Activated CD4-positive, alpha-beta T cell treated with anti-CD3 and anti-CD28 coated beads for 48 hours (primary cell): ENCODE measurements at regions not wholly inside any gene's neighbourhood (a gene's known extent, or its start where the extent isn't known, plus 50 kb on each side); places are given as distances from the start of the nearest gene placed in this dataset.

ENCODE experiments used
- DNase-seq: peaks from one replicate; pipeline ENCODE4 v3.0.0-alpha.2; 2020

DNA sequence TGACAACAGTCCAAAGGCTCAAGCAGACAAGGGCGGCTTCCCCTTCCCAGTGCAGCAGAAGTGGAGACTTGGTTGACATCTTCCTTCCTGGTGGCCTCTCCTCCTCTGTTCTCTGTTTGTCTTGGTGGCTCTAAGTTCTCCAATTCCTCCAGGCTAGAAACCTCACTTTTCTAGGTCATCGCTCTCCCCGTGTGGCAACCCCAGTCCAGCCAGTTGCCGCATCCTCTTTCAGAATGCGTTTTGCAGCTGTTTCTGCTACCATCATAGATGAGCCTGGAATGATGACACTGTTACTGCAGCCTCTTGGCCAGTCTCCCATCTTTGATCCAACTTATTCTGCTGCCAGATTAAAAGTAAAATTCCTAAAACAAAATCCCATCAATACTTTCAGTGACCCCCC is 201.5 kb downstream of the TRIM29 start:
- DNase-seq: no peak

DNA sequence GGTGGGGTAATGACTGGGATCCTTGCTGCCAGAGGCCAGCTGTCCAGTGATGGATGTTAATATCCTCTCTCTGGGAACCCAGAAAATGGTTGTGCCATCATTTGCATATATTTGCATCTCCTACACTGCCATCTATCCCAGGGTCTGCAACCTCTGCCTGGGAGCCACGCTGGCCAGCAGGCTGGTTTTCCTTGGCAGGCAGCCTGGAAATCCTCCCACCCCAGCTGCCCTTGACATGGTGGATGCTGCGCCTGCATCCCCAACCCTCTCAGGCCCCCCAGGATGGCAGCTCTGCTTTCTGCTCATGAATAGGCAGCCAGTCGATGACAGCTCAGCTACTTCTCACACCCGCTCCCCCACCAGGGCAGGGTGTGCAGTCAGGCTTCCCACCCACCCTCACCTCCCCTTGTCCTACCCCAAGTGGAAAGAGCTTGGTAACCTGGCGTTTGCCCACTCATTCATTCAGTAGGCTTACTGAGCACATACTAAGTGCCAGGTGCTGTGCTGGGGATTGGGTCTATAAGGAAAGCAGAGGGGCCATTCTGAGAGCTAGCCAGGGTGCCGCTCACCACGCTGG is 202.5 kb downstream of the TRIM29 start:
- no peak for DNase-seq

DNA sequence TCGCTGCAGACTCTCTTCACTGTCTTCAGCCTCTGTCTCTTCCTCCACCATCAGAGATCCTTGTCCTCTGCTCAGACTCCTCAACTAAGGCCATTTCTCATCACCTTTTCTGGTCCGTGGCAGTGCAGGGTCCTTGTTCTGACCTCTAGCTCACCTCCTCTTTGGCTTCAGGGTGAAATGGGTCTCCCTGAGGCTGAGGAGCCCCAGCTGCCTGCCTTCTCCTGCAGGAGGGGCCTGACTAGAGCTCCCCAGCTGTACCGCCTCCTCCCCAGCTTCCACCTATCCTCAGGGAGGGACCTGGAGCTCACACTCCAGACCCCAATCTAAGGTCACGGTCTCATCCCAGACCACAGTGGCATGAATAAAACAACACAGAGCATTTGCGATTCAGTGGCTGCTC is 203.0 kb downstream of the TRIM29 start:
- no peak for DNase-seq

DNA sequence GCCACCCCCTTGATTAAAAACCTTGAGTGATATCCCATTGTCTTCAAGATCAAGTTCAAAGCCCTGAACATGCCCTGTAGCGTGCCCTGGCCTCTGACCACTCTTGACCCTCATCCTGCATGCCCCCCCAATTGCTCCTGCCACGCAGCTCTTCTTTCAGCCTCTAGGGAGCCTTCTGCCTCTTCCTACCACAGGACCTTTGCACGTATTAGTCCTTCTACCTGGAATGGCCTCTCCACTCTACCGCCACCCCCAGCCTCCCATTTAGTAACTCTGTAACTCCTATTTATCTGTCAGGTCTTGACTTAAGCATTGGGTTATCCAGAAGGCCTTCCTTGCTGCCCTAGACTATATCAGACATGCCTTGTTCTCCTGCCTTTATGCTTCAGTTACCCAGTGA is 203.6 kb downstream of the TRIM29 start:
- no peak for DNase-seq

DNA sequence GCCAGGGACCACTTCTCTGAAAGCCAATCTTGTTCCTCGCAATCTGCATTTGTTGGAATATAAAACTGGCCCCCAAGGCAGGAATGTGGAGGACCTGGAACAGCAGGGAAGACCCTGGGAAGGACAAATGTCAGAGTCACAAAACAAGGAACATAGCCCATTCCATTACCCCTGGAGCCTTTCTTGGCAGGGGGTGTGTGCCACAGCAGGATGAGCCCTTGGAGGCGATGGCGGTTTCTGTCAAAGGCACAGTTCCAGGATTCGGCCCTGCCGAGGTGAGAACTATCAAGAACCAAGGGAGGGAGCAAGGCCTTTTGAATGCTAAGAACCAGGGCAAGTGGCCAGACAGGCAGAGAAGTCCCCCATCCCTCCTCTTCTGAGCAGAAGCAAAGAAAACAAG is 204.3 kb downstream of the TRIM29 start:
- no peak for DNase-seq

DNA sequence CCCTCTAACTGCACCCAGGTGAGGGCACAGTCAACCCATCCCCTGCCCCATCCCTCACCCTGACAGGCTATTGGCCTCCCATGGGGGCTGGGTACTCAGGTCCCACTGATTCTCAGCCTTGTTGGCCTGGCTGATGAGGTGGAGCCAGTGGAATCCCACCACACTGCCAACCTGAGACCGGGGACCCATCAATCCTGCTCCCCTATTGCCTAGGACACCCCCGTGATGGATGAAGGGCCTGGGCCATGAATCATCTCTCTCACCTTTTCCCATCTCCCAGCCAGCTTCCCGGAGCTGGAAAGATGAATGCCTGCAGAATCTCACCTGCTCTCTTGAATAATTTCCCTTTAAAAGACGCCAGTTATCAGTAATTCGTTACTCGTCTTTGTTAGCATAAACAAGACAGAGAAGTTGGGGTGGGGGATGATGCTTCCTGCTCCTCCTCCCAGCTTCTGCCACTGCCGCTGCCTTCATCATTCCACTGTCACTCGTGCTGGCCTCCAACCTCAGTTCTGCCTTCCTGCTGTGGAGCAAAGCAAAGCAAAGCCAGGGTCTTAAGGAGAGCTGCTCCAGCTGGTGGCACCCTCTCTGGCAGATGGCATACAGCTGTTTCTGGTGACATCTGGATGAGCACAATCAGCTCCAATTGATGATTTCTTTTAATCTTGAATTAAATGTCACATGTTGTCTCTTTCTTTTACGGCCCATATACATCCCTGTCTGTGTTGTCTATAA is 204.0 kb upstream of the NECTIN1 start:
- DNase-seq: no peak

DNA sequence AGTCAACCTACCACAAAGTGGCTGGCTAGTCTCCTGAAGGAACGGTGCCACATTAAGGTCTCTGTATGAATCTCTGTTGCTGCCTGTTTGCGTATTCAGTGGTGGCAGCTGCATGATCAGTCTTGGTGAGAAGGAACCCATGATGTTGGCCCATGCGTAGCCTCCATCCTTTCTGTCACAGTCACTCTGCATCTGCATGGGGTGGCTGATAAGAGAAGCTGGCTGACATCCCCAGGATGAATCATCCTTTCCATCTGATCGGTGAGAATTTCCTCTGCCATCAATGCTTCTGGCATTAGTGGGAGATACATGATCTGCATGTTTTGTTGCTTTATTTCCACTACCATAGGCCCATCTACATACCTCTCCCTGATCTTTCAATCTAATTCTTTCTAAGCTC is 199.0 kb upstream of the NECTIN1 start:
- DNase-seq: no peak

DNA sequence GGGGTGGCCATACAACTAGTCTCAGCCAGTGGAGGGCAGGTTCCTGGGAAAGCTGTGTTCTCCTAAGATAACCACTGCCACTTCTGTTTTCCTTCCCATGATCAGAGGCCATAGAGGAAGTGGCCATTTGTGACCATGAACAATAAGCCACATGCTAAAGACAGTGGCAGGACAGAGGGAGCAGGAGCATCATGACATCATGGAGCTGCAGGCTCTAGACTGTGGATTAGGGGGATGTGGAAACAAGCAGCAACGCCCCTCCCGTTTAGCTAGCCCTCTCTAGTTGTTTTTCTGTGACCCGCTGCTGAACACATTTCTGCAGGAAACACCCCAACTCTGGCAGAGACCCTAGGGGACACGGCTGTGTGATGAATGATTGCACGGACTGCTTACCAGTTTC is 195.0 kb upstream of the NECTIN1 start:
- DNase-seq: no peak

DNA sequence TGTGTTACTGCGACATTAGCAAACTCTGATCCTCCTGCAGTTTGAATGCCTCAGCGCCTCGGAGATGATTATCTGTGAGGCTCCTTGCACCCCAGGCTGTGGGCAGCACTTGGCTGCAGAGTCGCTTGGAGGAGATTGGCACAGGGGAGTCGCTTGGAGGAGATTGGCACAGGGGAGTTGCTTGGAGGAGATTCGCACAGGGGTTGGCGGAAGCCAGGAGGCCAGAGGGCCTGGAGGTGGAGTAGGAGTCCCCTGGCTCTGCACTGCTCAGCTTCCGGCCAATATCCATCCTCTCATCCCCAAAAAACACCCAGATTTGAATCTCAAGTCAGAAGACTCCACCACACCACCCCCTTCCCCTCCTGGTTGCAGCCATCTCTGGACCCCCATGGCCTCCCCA is 192.6 kb upstream of the NECTIN1 start:
- DNase-seq: no peak

DNA sequence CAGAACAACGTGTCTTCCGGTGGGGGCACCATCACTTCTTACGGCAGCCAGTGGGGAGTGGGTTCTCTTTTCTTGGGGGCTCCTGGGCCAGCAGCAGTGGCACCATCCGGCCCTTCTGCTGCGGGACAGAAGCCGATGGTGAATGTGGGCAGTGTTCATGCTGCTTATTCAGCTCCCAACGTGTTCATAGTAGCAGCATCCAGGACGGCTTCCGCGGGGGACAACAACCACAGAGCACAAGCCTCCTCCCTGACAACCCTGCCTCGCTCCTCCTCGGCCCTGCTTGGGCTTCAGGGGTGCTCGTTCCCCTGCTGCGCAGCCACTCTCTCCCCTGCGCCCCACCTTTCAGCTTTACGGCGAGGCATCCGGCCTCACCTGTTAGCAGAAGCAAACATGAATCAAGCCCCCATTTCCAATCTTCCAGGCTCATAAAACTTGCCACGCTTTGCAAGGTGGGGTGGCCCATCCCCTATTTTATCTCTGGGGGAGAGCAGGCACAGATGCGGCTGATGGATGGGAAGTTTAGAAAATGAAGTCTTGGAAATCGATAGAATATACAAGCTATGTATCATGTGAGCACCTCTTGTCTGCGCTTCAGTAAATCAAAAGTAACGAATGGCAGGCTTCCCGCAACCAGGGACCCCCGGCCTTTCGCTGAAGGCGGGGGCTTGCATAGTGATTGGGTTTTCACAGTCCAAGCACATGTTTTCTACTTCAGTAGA is 191.8 kb upstream of the NECTIN1 start:
- DNase-seq: no peak

DNA sequence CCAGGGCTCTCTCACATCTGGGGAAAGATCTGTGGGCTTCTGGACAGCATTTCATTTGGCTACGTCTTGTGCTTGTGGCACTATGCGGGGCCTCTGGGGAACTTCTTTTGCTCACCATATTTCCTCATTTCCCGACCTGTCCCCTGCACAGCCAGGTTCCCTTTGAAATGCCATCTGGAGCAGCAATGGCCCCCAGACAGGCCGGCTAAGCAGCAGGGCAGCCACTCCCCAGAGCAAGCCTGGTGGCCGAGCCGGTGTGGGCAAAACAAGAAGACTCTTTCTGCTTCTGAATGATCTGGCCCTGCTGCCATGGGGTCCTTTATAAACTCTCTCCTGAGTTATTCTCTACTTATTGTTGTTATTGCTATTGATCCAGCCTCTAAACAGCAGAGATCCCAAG is 190.7 kb upstream of the NECTIN1 start:
- no peak for DNase-seq

DNA sequence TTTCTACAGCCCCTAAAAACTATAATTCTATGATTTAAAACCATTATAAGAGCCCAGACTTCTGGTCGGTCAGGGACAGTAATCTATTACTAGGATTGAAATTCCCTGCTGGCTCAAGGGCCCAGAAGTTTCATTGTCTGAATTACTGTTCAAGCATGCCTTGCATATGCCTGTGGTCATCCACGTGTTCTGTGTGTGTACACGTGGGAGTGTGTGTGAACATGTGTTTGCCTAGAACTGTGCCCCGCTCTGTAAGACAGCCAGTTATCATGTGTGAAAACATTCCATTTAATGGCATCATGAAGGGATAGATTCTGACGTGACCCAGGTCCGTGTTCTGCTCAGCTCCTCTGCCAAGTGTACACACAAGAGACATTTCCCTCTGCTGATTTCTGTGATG is 189.3 kb upstream of the NECTIN1 start:
- no peak for DNase-seq

DNA sequence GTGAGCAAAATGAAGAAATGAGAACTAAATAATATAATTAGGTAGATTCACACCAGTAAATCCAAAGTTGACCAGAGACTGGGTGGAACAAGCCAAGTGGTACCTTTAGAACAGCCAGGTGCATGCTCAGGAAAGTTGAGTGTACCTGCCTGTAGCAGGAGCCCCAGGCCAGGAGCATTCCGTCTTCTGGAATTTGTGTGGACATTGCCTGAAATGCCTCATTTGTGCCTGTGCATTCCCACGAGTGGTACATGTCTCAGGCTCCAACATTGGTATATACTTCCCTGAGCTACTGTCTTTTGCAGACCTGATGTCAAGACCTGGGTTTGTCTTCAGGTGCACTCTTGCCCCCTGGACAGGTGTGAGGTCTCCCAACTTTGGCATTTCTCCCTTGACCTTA is 187.6 kb upstream of the NECTIN1 start:
- DNase-seq: no peak

DNA sequence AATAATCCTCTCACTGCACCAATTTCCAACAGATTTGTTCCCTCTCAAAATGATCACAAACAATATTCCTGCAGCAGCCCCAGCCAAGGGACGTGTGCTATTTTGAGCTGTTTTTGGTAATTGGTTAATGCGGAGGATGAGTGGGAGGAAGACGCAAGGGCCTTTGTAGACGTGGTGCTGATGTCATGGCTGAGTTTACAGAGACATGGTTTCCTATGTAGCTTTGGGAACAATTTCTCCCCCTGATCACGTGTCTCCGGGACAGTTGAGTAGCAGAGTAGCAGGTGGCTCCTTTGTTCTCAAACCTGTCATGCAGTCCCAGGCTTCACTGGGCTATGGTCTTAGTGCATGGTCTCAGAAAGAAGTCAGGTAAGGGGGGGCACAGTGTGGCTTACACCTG is 183.2 kb upstream of the NECTIN1 start:
- no peak for DNase-seq

DNA sequence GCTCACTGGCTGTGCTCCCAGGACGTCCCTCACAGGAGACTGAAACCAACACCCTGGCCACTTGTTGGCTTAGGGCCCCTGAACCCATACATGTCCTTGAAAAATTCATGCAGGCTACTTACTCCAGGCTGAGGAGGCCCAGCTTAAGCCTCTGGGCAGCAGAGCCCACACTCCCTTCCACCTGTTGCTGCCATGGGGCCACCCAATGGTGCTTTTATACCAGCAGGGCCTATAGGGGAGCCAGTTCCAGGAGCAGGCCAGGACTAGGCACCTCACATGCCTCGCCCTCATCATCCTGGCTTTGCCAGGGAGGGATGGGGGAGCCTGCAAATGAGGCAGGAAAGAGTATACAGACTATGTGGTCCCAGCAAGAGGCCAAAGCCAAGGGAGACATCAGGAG is 181.7 kb upstream of the NECTIN1 start:
- DNase-seq: no peak

DNA sequence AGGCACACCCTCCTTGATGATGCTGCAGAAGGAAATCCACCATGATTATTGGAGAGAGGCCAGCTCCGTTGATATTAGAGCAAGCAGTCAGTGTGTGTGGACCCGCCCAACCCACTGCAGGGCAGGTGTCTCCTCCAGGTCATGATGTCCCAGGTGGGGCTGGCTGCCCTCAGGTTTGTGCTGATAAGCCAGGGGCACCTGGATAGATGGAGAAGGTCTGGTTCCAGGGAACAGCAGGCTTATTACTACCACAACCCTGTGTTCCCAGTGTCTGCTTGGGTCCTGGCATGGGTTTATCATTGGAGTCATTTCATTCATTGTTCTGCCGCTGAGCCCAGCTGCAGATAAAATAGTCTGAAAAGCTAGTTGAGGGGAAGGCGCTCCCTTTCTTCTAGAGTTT is 181.1 kb upstream of the NECTIN1 start:
- no peak for DNase-seq

DNA sequence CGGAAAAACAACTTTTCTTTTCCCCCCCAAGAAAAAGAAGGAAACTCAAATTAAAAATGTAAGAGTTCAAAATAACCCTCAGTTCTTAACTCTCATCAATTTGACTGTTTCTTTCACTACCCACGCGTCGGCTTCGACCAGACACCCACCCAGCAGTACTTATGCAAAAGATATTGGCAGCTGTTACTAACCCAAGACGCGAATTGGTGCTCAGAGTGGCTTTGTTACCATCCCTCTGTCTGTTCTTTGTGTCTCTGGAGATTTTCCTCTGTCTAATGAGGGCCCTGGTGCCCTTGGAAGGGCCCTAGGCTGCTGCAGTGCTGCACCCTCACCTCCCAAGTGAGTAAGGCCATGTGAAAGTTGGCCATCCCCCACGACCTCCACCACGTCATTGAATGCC is 180.5 kb upstream of the NECTIN1 start:
- DNase-seq: no peak

DNA sequence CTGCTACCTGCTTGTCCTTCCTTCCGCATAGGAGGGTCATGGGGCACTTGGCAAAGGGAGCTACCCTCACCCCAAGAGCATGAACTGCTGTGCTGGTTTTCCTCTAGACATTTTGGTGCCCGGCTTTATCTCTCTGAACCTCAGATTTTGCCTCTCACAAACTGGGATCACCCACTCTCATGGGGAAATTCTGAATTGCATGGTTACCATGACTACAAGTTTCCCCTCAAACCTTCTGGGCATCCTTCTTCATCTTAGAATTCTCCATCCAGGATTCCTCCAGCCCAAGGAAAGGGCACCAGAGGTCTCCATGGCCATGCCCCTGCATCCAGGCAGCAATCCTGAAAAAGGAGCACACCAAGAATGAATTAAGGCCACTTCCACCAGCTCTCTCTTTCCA is 180.1 kb upstream of the NECTIN1 start:
- DNase-seq: no peak

DNA sequence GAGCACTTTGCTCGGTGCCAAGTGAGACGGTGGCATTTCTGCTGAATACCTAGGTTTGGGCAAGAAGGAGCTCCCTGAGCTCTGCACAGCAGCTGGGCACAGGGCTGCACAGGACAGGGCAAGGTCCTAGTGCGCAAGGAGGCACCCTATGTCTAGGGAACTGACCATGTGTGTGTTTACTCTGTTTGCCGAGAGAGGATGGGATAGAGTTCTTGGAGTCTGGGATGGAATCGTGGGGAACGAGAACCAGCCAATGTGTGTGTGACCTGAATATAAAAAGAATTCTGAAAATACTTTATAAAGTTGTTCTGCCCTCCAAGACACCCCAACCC is 179.5 kb upstream of the NECTIN1 start:
- DNase-seq: no peak

DNA sequence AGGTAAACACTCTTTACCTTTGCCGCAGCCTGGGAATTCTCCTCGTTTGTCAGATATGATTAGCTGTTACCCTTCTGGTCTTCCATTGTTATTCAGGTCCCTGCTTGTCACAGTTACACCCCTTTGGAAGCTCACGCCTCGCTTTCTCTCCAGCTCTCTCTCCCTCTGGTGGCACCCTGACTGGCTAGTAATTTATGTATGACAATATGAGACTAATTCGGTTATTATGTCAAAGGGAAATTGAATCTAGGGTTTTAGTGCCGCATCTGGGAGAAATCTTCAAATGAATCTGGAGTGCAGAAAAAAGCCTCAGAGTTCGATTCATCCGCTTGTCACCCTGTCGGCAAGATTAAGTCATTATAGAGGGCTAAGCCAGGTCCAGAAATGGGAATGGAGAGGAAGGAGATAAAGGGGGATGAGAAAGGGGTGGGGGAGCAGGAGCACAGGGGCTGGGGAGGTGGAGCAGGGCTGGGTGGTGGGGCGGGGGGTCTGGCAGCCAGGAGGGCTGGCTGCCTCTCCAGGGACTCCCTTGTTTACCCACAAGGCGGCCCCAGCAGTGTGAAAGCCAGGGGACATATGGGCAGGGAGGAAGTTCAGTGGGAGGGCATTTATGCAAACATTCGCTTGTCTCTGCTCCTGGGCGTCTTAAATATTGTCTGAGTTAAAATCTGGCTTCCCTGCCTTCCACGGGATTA is 179.0 kb upstream of the NECTIN1 start:
- no peak for DNase-seq

DNA sequence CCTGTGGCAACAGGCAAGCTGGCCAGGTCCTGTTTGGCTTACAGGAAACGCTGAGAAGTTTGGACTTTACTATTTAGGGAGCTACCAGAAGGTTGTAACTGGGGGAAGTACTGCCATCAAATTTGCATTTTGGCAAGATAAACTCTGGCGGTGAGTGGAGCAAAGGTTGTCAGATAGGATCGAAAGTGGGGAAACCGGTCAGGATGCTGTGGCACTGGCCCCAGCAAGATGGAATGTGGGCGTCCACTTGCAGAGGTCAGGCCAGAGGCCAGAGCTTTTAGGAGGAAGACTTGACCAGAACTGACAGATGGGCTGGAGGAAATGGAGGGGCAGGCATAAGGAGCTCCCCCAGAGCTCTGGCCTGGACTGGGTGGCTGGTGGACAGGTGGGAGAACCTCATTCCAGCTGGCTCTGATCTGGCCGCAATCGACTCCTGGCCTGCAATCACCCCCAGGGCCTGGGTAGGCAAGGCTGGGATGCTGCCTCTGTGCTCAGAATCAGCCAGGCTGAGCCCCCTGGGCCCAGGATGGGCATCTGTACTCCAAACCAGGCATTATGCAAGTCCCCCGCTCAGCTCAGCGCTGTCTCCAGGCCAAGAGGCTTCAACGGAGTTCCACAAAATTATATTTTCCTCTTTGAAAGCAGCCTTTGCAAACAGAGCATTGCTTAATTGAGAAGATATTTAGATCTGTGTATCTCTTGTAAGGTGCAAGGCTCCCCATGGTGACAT is 178.3 kb upstream of the NECTIN1 start:
- no peak for DNase-seq

DNA sequence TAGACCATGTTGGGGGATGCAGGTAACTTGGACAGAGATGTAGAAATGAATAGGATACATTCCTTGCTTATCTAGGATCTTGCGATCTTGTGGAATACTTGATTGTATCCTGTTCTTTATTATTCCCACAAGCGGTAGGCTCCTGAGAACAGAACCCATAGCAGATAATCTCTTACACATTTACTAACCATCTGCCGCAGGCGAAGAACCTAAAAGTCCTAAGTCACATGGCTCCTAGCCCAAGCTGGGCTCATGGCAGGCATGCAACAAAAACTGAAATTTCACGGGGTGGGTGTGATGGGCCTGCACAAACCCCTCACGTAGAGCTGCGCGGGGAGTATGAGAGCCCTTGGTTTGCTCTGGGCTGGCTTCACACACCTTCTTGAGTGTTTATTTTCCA is 177.4 kb upstream of the NECTIN1 start:
- no peak for DNase-seq

DNA sequence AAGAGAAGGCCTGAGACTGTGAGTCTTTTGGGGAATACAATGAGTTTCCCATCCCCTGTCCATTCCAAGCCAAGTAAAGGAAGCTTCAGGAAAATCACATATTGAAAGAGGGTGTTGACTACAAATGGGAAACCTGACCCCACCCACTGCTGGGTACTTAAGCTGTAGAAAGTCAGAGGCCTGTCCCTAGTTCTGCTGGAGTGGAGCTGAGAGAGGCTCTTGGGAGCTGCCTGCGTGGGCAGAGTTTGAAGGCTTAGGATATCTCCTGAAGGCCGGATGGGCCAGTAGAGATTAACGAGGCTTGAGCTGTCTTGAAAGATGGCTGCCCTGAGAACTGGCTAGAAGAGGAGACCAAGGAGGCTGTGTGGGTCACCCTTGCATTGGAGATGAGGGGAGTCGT is 176.2 kb upstream of the NECTIN1 start:
- DNase-seq: no peak
